GM18505 (cell line): ENCODE measurements at regions not wholly inside any gene's neighbourhood (a gene's known extent, or its start where the extent isn't known, plus 50 kb on each side); places are given as distances from the start of the nearest gene placed in this dataset.

Source experiments
- ATAC-seq: cut with Tn5 transposase; IDR thresholded peaks from one replicate; pipeline ENCODE4 v1.9.1; 2021; ENCODE audit not compliant: unreplicated experiment
- POLR2A ChIP-seq: IDR thresholded peaks from 4 replicates; pipeline ENCODE4 v1.6.1; 2011; ENCODE audit warnings: borderline replicate concordance; ENCODE audit not compliant: insufficient read depth, insufficient read length; ENCODE audit errors: extremely low read depth

DNA sequence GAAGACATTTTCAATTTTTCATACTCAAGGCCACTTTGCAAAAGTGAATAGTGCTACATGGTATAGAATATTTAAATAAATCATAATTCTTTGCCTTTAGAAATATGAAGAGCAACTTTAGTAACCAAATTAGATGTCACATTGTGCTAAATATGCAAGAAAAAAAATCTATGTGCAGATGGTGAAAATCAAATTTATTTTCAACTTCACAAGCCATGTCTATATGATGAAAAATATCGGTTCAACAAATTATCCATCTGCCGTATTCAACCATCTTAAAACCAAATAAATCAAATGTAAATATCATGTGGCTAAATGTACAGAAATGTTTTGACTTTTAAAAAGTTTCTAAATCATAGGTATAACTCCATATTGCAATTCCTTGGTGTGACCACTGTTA lies 398.2 kb downstream of the PABPC4L start:
- no peak for TF ChIP-seq POLR2A
- ATAC-seq, result no peak

GRCh38 chr4:133802359-133803140 lies 399.0 kb downstream of the PABPC4L start:
- TF ChIP-seq POLR2A, result no peak
- ATAC-seq, result no peak

DNA sequence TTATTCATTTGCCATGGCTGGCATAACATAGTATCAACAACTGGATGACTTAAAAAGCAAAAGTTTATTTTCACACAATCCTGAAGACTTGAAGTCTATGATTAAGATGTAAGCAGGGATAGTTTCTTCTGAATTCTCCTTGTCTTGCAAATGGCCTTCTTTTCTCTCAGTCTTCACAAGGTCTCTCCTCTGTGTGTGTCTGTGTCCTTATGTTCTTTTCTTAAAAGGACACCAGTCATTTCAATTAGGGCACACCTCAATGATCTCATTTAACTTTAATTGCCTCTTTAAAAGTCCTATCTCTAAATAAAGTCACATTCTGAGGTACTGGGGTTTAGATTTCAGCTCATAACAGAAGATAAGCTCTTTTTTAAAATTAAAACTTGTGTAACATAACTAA lies 399.7 kb downstream of the PABPC4L start:
- TF ChIP-seq POLR2A, result no peak
- ATAC-seq, result no peak

GRCh38 chr4:133800966-133801365 lies 400.6 kb downstream of the PABPC4L start:
- ATAC-seq, result no peak
- no peak for TF ChIP-seq POLR2A

DNA sequence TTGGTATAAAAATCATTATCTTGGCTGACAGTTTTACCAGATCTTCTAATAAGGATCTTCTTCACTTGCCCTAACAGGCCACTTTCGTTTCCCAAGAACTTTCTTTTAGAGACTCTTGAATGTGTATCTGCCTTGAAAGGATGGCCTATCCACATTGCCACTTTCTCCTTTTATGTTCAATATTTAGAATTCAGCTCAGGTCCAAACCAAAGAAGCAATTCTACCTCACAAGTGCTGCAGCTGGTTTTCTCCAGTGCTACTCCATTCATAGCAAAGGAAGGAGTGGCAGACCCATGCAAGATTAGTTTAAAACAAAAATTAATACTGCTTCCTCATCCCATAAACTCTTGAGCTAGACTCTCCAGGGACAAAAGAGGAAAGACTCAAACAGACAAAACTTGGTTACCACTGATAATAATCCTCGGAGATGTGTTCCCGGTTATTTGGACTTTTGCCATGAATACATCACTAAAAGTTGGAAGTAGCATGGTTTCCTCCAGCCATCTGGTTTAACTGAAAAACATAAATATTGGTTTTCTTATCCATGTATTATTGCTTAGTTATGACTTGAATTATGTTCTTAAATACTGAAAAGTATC lies 401.8 kb downstream of the PABPC4L start:
- no peak for ATAC-seq
- TF ChIP-seq POLR2A, result no peak

GRCh38 chr4:133777661-133778060 lies 423.9 kb downstream of the PABPC4L start:
- TF ChIP-seq POLR2A, result no peak
- no peak for ATAC-seq

DNA sequence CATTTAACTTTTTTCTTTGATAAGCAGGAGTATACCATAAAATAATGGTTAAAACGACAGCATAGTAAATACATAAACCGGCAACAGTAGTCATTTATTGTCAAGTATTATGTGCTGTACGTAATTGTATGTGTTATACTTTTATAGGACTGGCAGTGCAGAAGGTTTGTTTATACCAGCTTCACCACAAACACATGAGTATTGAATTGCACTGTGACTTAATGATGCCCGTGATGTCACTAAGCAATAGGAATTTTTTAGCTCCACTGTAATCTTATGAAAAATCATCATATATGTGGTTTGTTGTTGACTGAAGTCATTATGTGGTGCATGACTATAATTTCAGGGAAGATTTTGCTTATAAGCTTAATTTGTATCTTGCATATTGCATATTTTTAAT lies 424.6 kb downstream of the PABPC4L start:
- ATAC-seq, result no peak
- TF ChIP-seq POLR2A, result no peak

GRCh38 chr4:133776503-133776902 lies 425.1 kb downstream of the PABPC4L start:
- ATAC-seq, result no peak
- no peak for TF ChIP-seq POLR2A

GRCh38 chr4:133775881-133776280 lies 425.7 kb downstream of the PABPC4L start:
- TF ChIP-seq POLR2A, result no peak
- ATAC-seq, result no peak

GRCh38 chr4:133775469-133775868 lies 426.1 kb downstream of the PABPC4L start:
- no peak for TF ChIP-seq POLR2A
- no peak for ATAC-seq

- TF ChIP-seq POLR2A, result no peak
- ATAC-seq, result no peak
These were observed 442.2 kb downstream of the PABPC4L start for GRCh38 chr4:133759428-133759827.

- TF ChIP-seq POLR2A, result no peak
- no peak for ATAC-seq
These were observed 459.8 kb downstream of the PABPC4L start for GRCh38 chr4:133741766-133742165.

DNA sequence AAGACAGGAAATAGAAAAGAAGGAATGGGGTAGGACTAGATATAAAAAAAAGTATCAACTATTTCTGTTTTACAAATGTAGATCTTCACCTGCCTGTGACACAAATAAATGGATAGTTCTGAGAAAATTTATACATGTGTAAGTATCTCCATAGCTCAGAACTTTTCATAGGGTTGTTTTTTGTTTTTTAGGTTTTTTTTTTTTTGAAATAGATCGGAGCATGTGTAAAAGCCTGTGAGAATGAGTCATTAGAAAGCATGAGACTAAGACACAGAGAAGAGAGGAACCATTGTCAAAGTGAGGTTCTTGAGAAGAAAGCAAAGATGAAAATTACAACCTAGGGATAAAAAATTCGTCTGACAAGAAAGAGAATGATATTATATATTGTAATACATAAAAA lies 481.6 kb downstream of the PABPC4L start:
- TF ChIP-seq POLR2A, result no peak
- ATAC-seq, result no peak

GRCh38 chr4:133719098-133719497 lies 482.5 kb downstream of the PABPC4L start:
- ATAC-seq, result no peak
- TF ChIP-seq POLR2A, result no peak

DNA sequence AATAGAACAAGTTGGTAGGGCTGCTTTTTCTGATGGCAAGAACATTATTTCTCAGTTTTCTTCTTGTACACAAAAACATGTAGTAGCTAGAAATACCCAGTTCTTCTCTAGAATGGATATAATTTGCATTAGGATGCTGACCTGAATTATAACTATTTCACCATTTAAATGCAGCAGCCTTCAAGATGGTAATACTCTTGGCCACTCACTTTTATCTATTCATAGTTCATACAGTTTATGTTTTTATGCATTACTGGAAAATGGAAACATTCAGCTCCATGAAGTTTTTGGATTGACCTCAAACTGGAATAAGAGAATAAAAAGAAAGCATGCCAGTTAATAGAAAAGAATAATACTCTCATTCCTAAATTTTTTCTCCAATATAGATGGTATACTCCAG lies 487.4 kb downstream of the PABPC4L start:
- no peak for TF ChIP-seq POLR2A
- no peak for ATAC-seq

DNA sequence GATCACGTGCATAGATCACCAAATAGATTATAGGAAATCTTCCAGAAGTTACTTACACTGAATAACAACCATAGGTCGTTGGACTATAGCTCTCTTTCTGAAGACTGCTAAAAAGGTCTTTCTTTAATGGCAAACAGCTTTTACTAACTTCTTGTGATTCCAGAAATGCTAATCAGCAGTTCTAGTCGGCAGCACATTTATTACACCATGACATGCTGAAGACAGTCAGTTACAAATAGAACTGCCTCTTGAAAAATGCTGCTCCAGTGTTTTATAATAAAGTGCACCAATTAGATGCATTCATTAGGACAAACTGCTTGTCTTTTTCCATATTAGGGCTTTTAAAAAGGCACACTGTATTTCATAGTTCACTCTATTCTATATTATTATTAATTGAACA lies 488.2 kb downstream of the PABPC4L start:
- ATAC-seq, result no peak
- no peak for TF ChIP-seq POLR2A
